ENCODE measurements at regions not wholly inside any gene's neighbourhood (a gene's known extent, or its start where the extent isn't known, plus 50 kb on each side); places are given as distances from the start of the nearest gene placed in this dataset.

DNA sequence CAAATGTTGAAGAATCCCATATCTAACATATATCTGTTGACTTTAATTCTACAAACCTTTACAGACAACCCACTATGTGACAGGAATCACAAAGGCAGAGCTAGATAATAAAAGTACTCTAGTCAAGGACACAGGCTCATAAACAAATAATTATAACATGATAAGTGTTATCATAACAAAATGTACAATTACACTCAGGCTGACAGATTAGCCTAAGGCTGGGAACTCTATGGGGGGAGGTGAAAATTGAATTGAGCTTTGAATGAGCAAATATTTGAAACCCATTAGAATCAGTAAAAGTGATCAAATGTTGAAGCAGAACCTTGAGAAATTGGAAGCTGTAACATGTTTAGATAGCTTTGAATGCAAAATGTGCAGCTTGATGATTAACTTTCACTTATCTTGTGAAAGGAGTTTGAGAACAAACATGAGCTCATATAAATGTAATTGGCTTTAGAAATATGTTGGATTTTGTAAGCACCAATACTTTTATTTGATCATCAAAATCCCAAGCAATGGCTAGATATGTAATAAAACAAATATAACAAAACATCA lies 970.2 kb downstream of the SORCS3 start:
- H3K4me3 ChIP-seq = no peak overlapping the region
- no peaks in the 10 kb centered on the region for H3K36me3 ChIP-seq
- H3K27ac ChIP-seq = no peak overlapping the region
- no peaks in the 10 kb centered on the region for H3K27me3 ChIP-seq
- intact Hi-C loops (cut with DNase I; ENCODE audit: low total_unique reads) = no loop called here
- TF ChIP-seq, protein P1, sequence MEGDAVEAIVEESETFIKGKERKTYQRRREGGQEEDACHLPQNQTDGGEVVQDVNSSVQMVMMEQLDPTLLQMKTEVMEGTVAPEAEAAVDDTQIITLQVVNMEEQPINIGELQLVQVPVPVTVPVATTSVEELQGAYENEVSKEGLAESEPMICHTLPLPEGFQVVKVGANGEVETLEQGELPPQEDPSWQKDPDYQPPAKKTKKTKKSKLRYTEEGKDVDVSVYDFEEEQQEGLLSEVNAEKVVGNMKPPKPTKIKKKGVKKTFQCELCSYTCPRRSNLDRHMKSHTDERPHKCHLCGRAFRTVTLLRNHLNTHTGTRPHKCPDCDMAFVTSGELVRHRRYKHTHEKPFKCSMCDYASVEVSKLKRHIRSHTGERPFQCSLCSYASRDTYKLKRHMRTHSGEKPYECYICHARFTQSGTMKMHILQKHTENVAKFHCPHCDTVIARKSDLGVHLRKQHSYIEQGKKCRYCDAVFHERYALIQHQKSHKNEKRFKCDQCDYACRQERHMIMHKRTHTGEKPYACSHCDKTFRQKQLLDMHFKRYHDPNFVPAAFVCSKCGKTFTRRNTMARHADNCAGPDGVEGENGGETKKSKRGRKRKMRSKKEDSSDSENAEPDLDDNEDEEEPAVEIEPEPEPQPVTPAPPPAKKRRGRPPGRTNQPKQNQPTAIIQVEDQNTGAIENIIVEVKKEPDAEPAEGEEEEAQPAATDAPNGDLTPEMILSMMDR (IDR thresholded peaks at IDR 0.05) = no peak
- no peaks in the 10 kb centered on the region for H3K9me3 ChIP-seq
- DNase-seq = no peak
- no peaks in the 10 kb centered on the region for H3K4me1 ChIP-seq

DNA sequence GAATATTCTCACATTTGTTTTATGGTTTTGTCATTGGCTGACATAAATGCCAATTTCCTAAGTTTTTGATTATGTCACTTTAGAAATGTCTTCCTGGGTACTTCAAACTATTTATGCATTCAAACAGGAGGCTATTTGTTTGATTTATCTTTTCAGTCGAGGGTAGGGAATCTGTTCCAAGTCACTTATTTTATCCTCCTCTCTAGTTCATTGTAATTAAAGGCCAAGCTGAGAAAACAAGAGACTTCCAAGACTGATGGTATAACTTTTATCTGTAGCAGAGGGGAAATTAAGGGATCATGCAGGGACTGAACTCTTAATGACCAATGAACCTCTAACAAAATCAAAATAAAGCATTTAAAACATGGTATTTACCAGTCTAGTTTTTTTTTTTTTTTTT lies 968.4 kb downstream of the SORCS3 start:
- Histone ChIP-seq H3K36me3 (no peaks in the 10 kb centered on the region), H3K4me3 (no peak overlapping the region), H3K27me3 (no peaks in the 10 kb centered on the region), H3K9me3 (no peaks in the 10 kb centered on the region), H3K4me1 (no peaks in the 10 kb centered on the region), H3K27ac (no peak overlapping the region)
- no peak for TF ChIP-seq POLR2A (IDR thresholded peaks at IDR 0.05)
- TF ChIP-seq, protein P1 (IDR thresholded peaks at IDR 0.05) = no peak
- DNase-seq = no peak
- intact Hi-C loops (cut with DNase I; ENCODE audit: low total_unique reads) = no loop called here

DNA sequence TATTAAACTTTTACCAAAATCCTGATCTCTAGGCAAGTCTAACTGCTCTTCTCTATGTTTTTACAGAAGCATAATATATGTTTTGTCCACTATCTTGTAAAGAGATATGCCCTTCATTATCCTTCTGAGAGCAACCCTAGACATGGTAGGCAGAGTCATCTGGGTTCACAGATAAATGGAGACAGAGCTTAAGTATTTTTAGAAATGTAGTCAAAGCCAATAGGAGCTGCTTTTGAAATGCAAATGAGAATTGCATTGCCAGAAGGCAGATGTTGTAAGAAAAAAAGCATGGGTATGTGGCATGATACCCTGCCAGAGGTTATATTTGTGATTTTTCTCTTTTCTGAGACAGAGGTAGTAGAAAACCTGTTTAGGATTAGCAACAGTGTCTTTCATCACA lies 964.8 kb downstream of the SORCS3 start:
- intact Hi-C loops (cut with DNase I; ENCODE audit: low total_unique reads) = no loop called here
- Histone ChIP-seq H3K27ac (no peak overlapping the region), H3K27me3 (no peaks in the 10 kb centered on the region), H3K4me3 (no peak overlapping the region), H3K4me1 (no peaks in the 10 kb centered on the region), H3K9me3 (no peaks in the 10 kb centered on the region), H3K36me3 (no peaks in the 10 kb centered on the region)
- TF ChIP-seq, protein P1 (IDR thresholded peaks at IDR 0.05) = no peak
- no peak for TF ChIP-seq POLR2A (IDR thresholded peaks at IDR 0.05)
- no peak for DNase-seq

DNA sequence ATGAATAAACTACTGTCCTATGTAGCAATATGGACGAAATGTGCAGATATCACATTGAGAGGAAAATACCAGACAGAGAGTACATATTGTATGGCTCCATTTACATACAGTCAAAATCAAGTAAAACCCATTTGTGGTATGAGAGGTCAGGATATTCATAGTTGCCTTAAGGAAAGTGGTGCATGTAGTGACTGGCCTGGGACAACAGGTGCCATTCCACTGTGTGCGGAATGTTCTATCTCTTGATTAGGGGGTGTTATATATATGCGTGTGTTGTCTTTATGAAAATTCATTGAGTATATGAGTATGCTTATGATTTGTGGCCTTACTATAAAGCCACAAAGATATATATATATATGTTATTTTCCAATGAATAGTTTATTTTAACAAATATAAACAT lies 964.0 kb downstream of the SORCS3 start:
- DNase-seq = no peak
- TF ChIP-seq, protein P1 (IDR thresholded peaks at IDR 0.05) = no peak
- TF ChIP-seq POLR2A (IDR thresholded peaks at IDR 0.05) = no peak
- H3K27me3 ChIP-seq = no peaks in the 10 kb centered on the region
- no peaks in the 10 kb centered on the region for H3K9me3 ChIP-seq
- no peaks in the 10 kb centered on the region for H3K4me1 ChIP-seq
- H3K36me3 ChIP-seq = no peaks in the 10 kb centered on the region
- H3K4me3 ChIP-seq = no peak overlapping the region
- no peak overlapping the region for H3K27ac ChIP-seq
- intact Hi-C loops (cut with DNase I; ENCODE audit: low total_unique reads) = no loop called here

DNA sequence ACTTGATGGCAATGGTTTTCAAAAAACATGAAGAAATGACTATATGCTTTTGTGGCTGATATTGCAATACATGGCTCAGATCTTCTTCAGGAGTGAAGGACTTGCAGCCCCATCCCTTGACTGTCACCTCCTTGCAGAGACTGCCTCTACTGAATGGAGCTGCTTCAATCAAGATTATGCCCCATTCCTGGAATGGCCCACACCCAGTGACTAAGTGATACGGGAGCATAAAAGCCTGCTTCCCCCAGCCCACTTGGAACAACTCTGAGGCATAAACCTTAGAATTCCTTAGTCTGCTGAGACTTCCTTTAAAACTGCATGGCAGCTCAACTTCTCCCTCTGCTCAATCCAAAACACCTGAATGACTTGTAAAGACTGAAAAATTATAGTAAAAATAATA lies 957.1 kb downstream of the SORCS3 start:
- Histone ChIP-seq H3K27ac (no peak overlapping the region), H3K9me3 (no peaks in the 10 kb centered on the region), H3K27me3 (no peaks in the 10 kb centered on the region), H3K4me1 (no peaks in the 10 kb centered on the region), H3K4me3 (no peak overlapping the region), H3K36me3 (no peaks in the 10 kb centered on the region)
- intact Hi-C loops (cut with DNase I; ENCODE audit: low total_unique reads) = no loop called here
- no peak for DNase-seq
- TF ChIP-seq, protein P1 (IDR thresholded peaks at IDR 0.05) = no peak
- TF ChIP-seq POLR2A (IDR thresholded peaks at IDR 0.05) = no peak

Measured in uterus (tissue), 3 donors.